WTC11 (cell line): ENCODE measurements at regions not wholly inside any gene's neighbourhood (a gene's known extent, or its start where the extent isn't known, plus 50 kb on each side); places are given as distances from the start of the nearest gene placed in this dataset.

ENCODE experiments used
- CTCF ChIP-seq: fragments of 200-600 bp; IDR thresholded peaks from 2 replicates; pipeline ENCODE4 v1.8.0; 2022; ENCODE audit warnings: antibody characterized with exemption
- GABPB1 ChIP-seq: sonication (generic); formaldehyde crosslinking; IDR thresholded peaks from 2 replicates; pipeline ENCODE4 v1.8.1; 2023; ENCODE audit warnings: mild to moderate bottlenecking, missing genetic modification reagents

- TF ChIP-seq GABPB1 (CRISPR knock-in tag): no peak
- TF ChIP-seq CTCF: no peak
Observed at GRCh38 chr4:95957054-95957453, 117.2 kb downstream of the PDHA2 start.
